Loucy (cell line): ENCODE measurements at regions not wholly inside any gene's neighbourhood (a gene's known extent, or its start where the extent isn't known, plus 50 kb on each side); places are given as distances from the start of the nearest gene placed in this dataset.

Experiments
- CTCF ChIP-seq: fragments of 200-600 bp; sonication (generic); conservative IDR thresholded peaks from 2 replicates; pipeline ENCODE4 v1.5.1; 2014; ENCODE audit warnings: mild to moderate bottlenecking, antibody characterized with exemption, low read length
- EZH2phosphoT487 ChIP-seq: fragments of 200-600 bp; IDR thresholded peaks from 2 replicates; pipeline ENCODE4 v1.6.1; 2018; ENCODE audit warnings: antibody characterized with exemption, mild to moderate bottlenecking, moderate library complexity, borderline replicate concordance

GRCh38 chr19:29302002-29302928, 89.3 kb upstream of the UQCRFS1 start:
- TF ChIP-seq CTCF (no peak), EZH2phosphoT487 (no peak)
